ENCODE measurements at regions not wholly inside any gene's neighbourhood (a gene's known extent, or its start where the extent isn't known, plus 50 kb on each side); places are given as distances from the start of the nearest gene placed in this dataset.

GRCh38 chr3:167919590-167919989 lies 176.1 kb downstream of the GOLIM4 start:
- TF ChIP-seq CTCF (IDR thresholded peaks at IDR 0.05; ENCODE audit: low read depth, low read length): no peak
- no peak for TF ChIP-seq EZH2phosphoT487 (IDR thresholded peaks at IDR 0.05; ENCODE audit: low read depth)
